Fibroblast of skin of left quadriceps (primary cell): ENCODE measurements at regions not wholly inside any gene's neighbourhood (a gene's known extent, or its start where the extent isn't known, plus 50 kb on each side); places are given as distances from the start of the nearest gene placed in this dataset.
"Not testable (repeated sequence)": the region's sequence is repeated elsewhere in the genome, so short reads cannot be mapped to it uniquely, and the experiment has no call there.

Experiments
- DNase-seq, 2 experiments: peaks; one replicate each; pipeline ENCODE4 v3.0.0-alpha.2; 2013; ENCODE audit warnings: low read depth in 2 of 2

DNA sequence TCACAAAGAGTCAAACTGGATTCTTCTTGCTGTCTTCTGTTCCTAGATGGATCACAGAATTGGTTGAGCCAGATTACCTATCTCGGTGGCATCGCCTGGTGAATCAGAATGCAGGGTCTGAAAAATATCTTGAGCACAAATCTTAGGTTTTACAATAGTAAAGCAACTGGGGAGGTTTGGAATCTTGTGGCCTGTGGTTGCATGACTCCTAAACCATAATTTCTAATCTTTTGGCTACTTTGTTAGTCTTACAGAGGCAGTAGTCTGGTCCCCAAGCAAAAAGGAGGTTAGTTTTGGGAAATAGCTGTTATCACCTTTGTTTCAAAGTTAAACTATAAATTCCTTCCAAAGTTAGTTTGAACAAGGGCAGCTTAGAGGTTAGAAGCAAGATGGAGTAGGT, 1488.5 kb upstream of the FLRT2 start:
- no peak for DNase-seq

DNA sequence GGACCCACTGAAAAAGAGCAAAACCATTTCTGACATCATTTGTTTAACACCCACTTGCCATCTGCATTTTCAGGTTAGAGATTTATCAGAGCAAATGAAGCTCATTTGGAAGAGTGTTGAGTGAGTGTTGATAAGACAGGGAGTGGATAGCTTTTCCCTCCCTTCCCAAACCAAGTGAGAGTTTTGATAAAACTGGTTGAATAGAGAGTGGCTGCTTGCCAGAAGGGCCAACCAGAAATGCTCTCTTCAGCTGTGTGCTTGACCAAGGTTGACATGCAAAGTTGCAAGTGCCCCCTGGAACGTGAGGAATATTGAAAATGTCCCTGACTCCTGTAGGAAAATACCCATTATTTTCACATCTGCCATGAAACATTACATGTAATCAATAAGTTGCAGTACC, 1487.0 kb upstream of the FLRT2 start:
- no peak for DNase-seq

GRCh38 chr14:84064316-84065125, 1465.4 kb upstream of the FLRT2 start:
- peak; percentile 63 to 67 for DNase-seq

DNA sequence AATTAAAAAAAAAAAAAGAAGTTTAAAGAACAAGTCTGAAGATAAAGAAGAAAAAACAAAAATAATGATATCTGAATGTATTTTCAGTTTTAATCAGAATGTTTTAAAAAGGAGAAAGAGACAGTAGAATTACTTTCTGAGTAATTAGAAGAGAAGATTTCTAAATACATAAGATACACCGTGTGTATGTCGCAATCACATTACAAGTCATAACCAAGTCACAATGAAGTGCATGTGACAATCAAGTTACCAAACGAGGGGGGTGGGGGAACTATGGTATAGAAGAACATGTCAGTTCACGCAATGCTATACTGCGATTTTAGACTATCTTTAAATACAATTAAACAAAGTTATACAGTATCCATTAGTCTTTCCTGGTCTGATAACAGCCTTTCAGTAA, 1464.1 kb upstream of the FLRT2 start:
- DNase-seq, result no peak

DNA sequence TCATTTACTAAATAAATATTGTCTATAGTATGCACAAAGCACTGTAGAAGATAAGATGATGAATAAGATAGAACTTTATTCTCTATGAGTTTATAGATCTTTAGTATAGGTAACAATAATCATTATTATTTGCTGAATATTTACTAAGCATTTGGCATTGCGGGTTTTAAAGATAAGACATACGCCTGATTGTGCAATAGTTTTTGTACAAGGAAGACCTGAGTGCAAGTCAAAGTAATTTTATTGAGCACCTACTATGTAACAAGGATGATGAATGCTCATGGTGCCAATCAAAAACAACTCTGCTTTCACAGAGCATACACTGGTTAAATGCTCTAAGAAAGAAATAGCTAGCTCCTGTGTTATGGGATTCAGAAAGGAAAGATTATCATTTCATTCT, 1461.7 kb upstream of the FLRT2 start:
- no peak for DNase-seq

GRCh38 chr14:84071061-84071460, 1458.9 kb upstream of the FLRT2 start:
- no peak for DNase-seq

DNA sequence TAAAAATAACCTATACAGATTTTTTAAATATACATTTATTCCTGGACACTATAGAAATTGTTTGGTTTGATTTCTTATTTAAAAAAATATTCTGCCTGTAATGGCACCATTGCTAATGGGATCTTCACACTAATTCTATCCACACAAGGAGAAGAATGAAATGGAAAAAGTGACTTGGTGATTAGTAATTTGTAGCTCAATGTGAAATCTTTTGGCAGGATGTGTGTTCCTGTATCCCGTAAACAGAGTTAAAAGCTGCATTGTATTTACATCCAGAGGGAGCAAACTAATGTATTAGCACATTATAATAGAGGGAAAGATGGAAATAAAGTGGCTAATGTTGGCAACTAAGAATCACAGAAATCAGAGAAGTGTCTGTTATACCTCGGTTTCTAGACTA, 1455.3 kb upstream of the FLRT2 start:
- DNase-seq, result no peak

DNA sequence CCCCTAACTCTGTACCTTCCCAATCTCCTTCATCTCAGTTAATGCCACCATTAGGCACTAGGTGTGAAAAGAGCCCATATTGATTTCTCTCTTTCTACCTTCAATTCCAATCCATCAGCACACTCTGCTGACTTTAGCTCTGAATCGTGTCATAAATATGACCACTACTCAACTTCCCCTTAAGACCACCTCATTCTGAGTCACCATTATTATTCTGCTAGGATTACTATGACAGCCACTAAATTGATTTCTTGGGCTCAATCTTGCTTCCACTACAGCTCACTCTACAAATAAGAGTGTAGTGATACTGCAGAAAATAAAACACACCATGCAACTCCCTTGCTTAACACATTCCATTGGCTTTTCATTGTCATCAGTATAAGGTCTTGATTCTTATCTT, 1449.0 kb upstream of the FLRT2 start:
- no peak for DNase-seq

DNA sequence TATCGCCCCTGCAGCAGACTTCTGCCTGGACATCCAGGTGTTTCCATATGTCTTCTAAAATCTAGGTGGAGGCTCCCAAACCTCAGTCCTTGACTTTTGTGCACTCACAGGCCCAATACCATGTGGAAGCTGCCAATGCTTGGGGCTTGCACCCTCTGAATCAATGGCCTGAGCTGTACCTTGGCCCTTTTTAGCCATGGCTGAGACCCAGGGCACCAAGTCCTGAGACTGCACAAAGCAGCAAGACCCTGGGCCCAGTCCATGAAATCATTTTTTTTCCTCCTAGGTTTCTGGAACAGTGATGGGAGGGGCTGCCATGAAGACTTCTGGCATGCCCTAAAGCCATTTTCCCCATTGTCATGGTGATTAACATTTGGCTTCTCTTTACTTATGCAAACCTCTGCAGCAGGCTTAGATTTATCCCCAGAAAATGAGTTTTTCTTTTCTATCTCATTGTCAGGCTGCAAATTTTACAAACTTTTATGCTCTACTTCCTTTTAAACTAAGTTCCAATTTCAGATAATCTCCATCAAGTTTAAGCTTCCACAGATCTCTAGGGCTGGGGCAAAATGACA, 1445.8 kb upstream of the FLRT2 start:
- no peak for DNase-seq

DNA sequence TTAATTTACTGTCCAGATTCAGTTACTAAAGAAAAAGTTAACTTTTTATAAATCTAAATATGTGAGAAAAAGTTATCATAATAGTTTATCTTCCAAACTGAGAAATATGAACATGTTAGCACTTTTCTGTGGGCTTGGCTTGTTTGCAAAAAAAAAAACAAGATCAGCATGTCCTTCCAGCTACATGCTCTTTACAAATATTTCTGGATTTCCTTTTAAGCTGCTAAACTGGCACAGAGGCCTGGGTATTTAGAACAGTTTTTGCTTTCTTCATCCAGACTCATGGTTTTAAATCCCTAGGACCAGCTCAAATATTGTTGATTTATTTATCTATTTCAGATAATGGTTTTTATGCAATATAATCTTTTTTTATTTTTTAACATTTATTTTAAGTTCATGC, 1444.5 kb upstream of the FLRT2 start:
- DNase-seq, result no peak

GRCh38 chr14:84086714-84087113, 1443.2 kb upstream of the FLRT2 start:
- no peak for DNase-seq

- peak; percentile 81 to 84 for DNase-seq
Measured at GRCh38 chr14:84087986-84088531, 1441.9 kb upstream of the FLRT2 start.

- DNase-seq, result no peak
Measured at GRCh38 chr14:84090837-84091236, 1439.1 kb upstream of the FLRT2 start.

DNA sequence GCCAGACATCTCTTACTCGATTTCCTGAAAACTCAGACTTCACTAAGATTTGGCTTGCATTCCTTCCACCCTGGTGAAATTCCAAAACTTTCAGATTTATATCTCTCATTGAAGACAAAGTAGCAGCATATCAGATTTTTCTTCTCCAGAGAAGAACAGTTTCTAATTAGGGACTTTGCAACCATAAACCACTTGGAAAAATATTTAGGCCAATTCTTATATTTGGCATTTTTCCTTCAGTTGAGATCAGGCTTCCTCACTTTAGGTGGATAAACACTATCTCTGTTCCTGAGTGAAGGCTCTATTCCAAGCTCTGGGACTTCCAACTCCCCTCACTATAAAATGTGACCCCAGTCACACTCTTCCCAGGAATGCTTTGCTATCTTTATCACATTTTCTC, 1434.3 kb upstream of the FLRT2 start:
- DNase-seq, result peak; percentile 55 to 58

DNA sequence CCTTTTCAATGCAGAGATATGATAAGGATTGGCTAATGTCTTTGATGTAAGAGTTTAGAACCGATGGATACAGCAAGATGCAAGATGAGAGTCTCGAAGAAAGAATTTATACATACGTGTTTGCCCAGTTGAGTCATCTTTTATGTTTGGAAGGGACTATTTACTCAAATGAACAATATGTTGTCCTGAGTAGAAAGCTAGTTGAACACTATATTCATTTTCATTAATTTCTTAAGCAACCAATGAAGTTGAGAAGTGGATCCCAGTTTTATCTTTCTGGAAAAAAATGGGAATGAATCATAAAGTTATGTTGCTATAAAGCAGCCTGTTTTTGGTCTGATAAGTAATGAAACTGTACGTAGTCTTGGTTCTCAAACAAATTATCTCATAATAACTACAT, 1431.7 kb upstream of the FLRT2 start:
- no peak for DNase-seq

DNA sequence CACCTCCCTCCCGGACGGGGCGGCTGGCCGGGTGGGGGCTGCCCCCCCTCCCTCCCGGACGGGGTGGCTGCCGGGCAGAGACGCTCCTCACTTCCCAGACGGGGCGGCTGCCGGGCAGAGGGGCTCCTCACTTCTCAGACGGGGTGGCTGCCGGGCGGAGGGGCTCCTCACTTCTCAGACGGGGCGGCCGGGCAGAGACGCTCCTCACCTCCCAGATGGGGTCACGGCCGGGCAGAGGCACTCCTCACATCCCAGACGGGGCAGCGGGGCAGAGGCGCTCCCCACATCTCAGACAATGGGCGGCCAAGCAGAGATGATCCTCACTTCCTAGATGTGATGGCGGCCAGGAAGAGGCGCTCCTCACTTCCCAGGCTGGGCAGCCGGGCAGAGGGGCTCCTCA, 1430.4 kb upstream of the FLRT2 start:
- DNase-seq, result not testable (repeated sequence)

DNA sequence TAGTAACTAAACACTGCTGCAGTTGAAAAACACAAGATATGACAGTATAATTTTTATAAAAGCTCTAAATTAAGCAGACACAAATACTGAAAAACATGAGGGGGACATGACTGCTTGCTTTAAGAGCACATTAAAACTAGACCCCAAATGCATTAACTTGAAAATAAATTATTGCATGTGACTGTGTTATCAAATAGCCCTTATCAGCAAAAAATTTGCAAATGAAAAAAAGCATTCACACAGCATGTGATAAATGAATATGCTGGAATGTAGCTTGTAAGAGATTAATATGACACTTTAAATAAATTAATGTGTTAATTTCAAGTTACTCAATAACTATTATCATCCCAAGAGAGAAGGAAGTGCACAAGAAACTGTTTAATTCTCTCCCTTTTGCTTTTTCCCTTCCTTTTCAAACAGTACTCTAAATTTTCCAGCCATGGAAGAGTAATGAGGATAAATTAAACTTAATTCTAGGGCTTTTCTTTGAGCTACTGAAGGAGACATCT, 1422.1 kb upstream of the FLRT2 start:
- no peak for DNase-seq

DNA sequence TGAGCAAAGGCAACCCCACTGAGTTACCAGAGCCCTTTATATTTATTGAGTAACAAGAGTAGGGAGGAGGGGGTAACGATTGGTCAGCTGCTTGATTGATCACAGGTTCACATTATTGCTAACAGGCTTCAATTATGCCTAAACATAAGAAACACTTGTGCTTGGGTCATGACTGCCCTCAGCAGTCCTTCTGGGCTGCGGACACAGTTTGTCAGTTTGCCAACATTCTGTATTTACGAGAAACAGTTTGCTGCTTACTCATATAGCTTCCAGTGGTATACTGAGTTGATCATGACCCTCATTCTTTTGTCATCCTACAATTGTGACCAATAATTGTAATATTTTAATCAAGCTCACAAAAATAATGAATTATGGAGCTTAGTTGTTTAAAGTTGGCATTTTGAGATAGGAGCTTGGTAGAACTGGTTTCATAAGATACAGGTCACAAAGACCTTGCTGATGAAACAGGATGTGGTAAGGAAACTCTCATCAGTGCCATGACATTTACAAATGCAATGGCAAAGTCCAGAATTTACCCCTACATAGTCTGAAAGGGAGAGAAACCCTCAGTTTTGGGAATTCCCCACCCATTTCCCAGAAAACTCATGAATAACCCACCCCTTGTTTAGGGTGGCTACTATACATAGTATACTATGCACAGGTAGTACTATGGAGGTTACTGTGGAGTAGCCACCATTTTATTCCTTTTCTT, 1421.0 kb upstream of the FLRT2 start:
- DNase-seq, result no peak

- no peak for DNase-seq
Measured at GRCh38 chr14:84112589-84112988, 1417.4 kb upstream of the FLRT2 start.

DNA sequence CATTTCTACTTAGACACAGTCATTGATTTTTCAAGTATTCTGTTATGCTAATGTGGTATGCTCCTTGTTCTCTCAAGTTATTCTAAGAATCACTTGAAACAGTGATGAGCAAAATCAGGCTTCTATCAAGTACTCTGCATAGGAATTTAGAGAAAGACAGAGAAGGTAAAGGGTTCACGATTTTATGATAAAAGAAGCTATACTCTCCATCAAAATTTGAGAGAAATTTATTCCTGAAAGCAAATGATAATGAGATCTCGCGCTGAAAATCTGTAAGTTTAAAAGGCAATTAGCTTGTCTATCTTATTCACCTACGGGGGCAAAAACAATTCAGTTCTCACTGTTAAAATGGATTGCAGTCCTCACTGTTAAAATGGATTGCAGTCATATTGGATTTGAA, 1404.3 kb upstream of the FLRT2 start:
- DNase-seq, result no peak

GRCh38 chr14:84127495-84127894, 1402.4 kb upstream of the FLRT2 start:
- DNase-seq, result no peak

DNA sequence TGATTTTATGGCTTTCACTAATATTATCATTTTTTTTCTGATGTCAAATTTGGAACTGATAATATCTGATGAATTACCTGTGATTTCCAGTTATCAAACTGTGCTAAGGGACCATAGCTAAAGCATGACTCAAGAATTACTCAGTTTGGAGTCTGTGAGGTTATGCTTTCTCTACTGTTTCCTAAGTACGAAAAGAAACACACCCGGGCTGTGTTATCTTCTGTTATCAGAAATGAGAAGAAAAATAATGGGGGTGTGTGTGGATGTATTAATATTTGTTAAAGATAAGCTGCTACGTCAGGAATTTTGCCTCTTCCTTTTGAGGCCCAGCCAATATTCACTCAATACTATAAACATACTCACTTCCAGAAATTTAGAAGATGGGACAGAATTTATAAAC, 1401.9 kb upstream of the FLRT2 start:
- DNase-seq, result no peak

DNA sequence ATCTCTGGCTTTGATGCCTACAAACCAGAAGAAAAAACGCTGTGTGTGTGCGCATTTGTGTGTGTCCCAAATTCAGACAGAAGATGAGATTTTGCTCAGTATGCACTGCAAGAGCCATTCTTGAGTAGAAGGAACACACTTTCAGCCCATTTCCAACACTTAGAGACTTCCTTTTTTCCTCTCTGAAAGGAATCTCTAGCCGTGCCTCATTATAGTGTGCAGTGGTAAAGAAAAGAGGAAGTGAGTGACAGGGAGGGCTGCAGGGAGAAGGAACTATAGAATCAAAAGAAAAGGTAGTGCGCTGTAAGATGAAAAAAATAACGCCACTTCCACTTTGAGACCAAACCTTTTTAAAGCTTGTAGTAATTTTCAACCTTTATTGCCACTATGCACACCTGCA, 1400.9 kb upstream of the FLRT2 start:
- no peak for DNase-seq
